CD4-positive, CD25-positive, alpha-beta regulatory T cell (primary cell): ENCODE measurements at regions not wholly inside any gene's neighbourhood (a gene's known extent, or its start where the extent isn't known, plus 50 kb on each side); places are given as distances from the start of the nearest gene placed in this dataset.

Source experiments
- ATAC-seq, 2 donors: fragments of 150-1000 bp; cut with Tn5 transposase; one replicate each; pipeline ENCODE4 v1.10.0; 2021; ENCODE audit warnings: low read depth in 2 of 2, moderate number of reproducible peaks in 2 of 2, moderate library complexity in 1 of 2
- DNase-seq, 3 donors: peaks; one replicate each; pipeline versions ENCODE4 v3.0.0 to v3.0.0-alpha.2; 2012 to 2022; ENCODE audit warnings: mixed read lengths in 1 of 3
- H3K27ac ChIP-seq: one replicate; pipeline ENCODE4 v1.7.0; 2013; ENCODE audit warnings: mild to moderate bottlenecking, low read length; ENCODE audit not compliant: insufficient read depth, poor library complexity, severe bottlenecking
- H3K27me3 ChIP-seq: one replicate; pipeline ENCODE4 v1.7.0; 2013; ENCODE audit warnings: low read length; ENCODE audit not compliant: control insufficient read depth, insufficient read depth
- H3K36me3 ChIP-seq: one replicate; pipeline ENCODE4 v1.7.0; 2013; ENCODE audit warnings: mild to moderate bottlenecking, low read length, moderate library complexity; ENCODE audit not compliant: control insufficient read depth, insufficient read depth
- H3K4me1 ChIP-seq: 2 replicates; pipeline ENCODE4 v1.7.0; 2013; ENCODE audit warnings: mild to moderate bottlenecking, low read length; ENCODE audit not compliant: insufficient read depth, control insufficient read depth, poor library complexity, severe bottlenecking
- H3K4me3 ChIP-seq: one replicate; pipeline ENCODE4 v1.7.0; 2013; ENCODE audit warnings: low read depth, mild to moderate bottlenecking, low read length, moderate library complexity
- H3K9me3 ChIP-seq, 2 experiments: 1 replicate in 1 of 2; 2 replicates in 1 of 2; pipeline ENCODE4 v1.7.0; 2013; ENCODE audit warnings: low read length in 2 of 2, mild to moderate bottlenecking in 1 of 2, moderate library complexity in 1 of 2; ENCODE audit not compliant: control insufficient read depth in 2 of 2
- H3K27ac Mint-ChIP-seq, 3 donors: one replicate each; pipeline ENCODE4 v1.8.0; 2020 to 2022; ENCODE audit warnings: mild to moderate bottlenecking in 3 of 3, mixed read lengths in 3 of 3, moderate library complexity in 2 of 3
- H3K27me3 Mint-ChIP-seq: one replicate; pipeline ENCODE4 v1.8.0; 2022; ENCODE audit warnings: mild to moderate bottlenecking, mixed read lengths
- H3K36me3 Mint-ChIP-seq: one replicate; pipeline ENCODE4 v1.8.0; 2020; ENCODE audit warnings: mixed read lengths
- H3K4me1 Mint-ChIP-seq, 4 donors: one replicate each; pipeline ENCODE4 v1.8.0; 2020 to 2022; ENCODE audit warnings: mixed read lengths in 4 of 4, mild to moderate bottlenecking in 1 of 4
- H3K4me3 Mint-ChIP-seq, 4 donors: one replicate each; pipeline ENCODE4 v1.8.0; 2020 to 2022; ENCODE audit warnings: mild to moderate bottlenecking in 4 of 4, mixed read lengths in 4 of 4, moderate library complexity in 3 of 4
- H3K9me3 Mint-ChIP-seq, 7 donors: one replicate each; pipeline ENCODE4 v1.8.0; 2020 to 2022; ENCODE audit warnings: mixed read lengths in 7 of 7, mild to moderate bottlenecking in 3 of 7, moderate library complexity in 2 of 7

GRCh38 chr1:78224246-78224785, 178.6 kb downstream of the GIPC2 start:
- H3K9me3 Mint-ChIP-seq = peaks cover 0 to 6% (median 0%) of the 10 kb centered on the region in 7 donors
- H3K36me3 Mint-ChIP-seq = no peaks in the 10 kb centered on the region
- Histone ChIP-seq H3K4me1 (no peaks in the 10 kb centered on the region), H3K27ac (no peak overlapping the region), H3K9me3 (no peaks in the 10 kb centered on the region), H3K36me3 (no peaks in the 10 kb centered on the region), H3K27me3 (peaks cover under 1% of the 10 kb centered on the region), H3K4me3 (no peak overlapping the region)
- no peaks in the 10 kb centered on the region for H3K4me1 Mint-ChIP-seq
- H3K4me3 Mint-ChIP-seq = no peak overlapping the region
- peaks cover 5% of the 10 kb centered on the region for H3K27me3 Mint-ChIP-seq
- H3K27ac Mint-ChIP-seq = no peak overlapping the region
- no peak for ATAC-seq
- DNase-seq = no peak

- Mint-ChIP-seq H3K4me3 (no peak overlapping the region), H3K36me3 (no peaks in the 10 kb centered on the region), H3K27me3 (peaks cover 5% of the 10 kb centered on the region), H3K9me3 (peaks cover 0 to 6% (median 0%) of the 10 kb centered on the region in 7 donors), H3K4me1 (no peaks in the 10 kb centered on the region), H3K27ac (no peak overlapping the region)
- no peaks in the 10 kb centered on the region for H3K9me3 ChIP-seq
- DNase-seq (no peak), ATAC-seq (no peak)
- H3K27ac ChIP-seq = no peak overlapping the region
- H3K36me3 ChIP-seq = no peaks in the 10 kb centered on the region
- H3K4me3 ChIP-seq = no peak overlapping the region
- no peaks in the 10 kb centered on the region for H3K4me1 ChIP-seq
- peaks cover 2% of the 10 kb centered on the region for H3K27me3 ChIP-seq
These were observed 179.2 kb downstream of the GIPC2 start for GRCh38 chr1:78224861-78225552.

DNA sequence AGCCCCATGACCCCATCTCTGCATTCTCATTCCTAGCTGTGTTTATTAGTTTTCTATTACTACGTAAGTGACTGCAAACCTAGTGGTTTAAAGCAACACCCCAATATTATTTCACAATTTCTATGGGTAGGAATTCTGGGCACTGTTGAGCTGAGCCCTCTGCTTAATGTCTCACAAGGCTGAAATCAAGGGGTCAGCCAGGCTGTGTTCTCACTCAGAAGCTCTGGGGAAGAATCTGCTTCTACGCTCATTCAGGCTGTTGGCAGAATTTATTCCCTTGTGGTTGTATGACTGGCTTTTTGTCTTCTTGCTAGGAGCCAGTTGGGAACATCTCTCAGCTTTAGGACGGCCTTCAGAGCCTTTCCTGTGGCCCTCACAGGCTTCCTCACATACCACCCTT, 181.0 kb downstream of the GIPC2 start:
- peaks cover 2% of the 10 kb centered on the region for H3K27me3 ChIP-seq
- ATAC-seq (no peak), DNase-seq (no peak)
- Mint-ChIP-seq H3K36me3 (no peaks in the 10 kb centered on the region), H3K27ac (no peak overlapping the region), H3K4me3 (no peak overlapping the region), H3K9me3 (peaks cover 0 to 3% (median 0%) of the 10 kb centered on the region in 7 donors), H3K4me1 (no peaks in the 10 kb centered on the region), H3K27me3 (peaks cover 5% of the 10 kb centered on the region)
- no peaks in the 10 kb centered on the region for H3K9me3 ChIP-seq
- H3K36me3 ChIP-seq = no peaks in the 10 kb centered on the region
- H3K4me3 ChIP-seq = no peak overlapping the region
- no peak overlapping the region for H3K27ac ChIP-seq
- H3K4me1 ChIP-seq = no peaks in the 10 kb centered on the region

- no peak overlapping the region for H3K4me3 Mint-ChIP-seq
- no peak for ATAC-seq
These were observed 182.2 kb downstream of the GIPC2 start for GRCh38 chr1:78227705-78228635.

DNA sequence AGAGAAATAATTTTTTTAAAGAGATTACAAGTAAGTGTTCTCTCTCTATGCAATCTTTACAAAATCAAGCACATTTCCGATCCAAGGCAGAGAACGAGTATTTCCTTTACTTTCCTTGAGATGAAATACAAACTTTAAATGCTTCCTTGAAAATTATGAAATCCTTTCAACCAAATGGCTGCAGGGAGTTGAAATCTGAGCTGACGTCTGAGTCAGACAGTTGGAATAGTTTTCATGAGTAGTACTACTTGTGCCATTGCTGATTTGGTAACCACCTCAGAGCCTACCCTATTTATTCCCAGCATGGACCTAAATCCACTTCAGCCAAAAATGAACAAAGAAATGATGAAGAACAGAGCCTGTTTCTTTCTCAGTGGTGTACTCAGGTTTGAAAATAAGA, 183.6 kb downstream of the GIPC2 start:
- H3K9me3 ChIP-seq = no peaks in the 10 kb centered on the region
- Mint-ChIP-seq H3K27me3 (peaks cover 5% of the 10 kb centered on the region), H3K9me3 (no peaks in the 10 kb centered on the region), H3K4me1 (no peaks in the 10 kb centered on the region), H3K36me3 (no peaks in the 10 kb centered on the region), H3K4me3 (no peak overlapping the region), H3K27ac (no peak overlapping the region)
- H3K27me3 ChIP-seq = peaks cover 2% of the 10 kb centered on the region
- no peak overlapping the region for H3K4me3 ChIP-seq
- no peaks in the 10 kb centered on the region for H3K36me3 ChIP-seq
- no peaks in the 10 kb centered on the region for H3K4me1 ChIP-seq
- no peak overlapping the region for H3K27ac ChIP-seq
- DNase-seq (no peak), ATAC-seq (no peak)

More at GRCh38 chr1:78227705-78228635, 182.2 kb downstream of the GIPC2 start:
- peaks cover 5% of the 10 kb centered on the region for H3K27me3 Mint-ChIP-seq
- peaks cover 2% of the 10 kb centered on the region for H3K27me3 ChIP-seq
- H3K9me3 Mint-ChIP-seq = no peaks in the 10 kb centered on the region
- H3K4me1 ChIP-seq = no peaks in the 10 kb centered on the region
- no peaks in the 10 kb centered on the region for H3K4me1 Mint-ChIP-seq
- H3K36me3 Mint-ChIP-seq = no peaks in the 10 kb centered on the region
- no peaks in the 10 kb centered on the region for H3K9me3 ChIP-seq
- H3K36me3 ChIP-seq = no peaks in the 10 kb centered on the region
- no peak overlapping the region for H3K4me3 ChIP-seq
- no peak overlapping the region for H3K27ac Mint-ChIP-seq
- DNase-seq = no peak
- H3K27ac ChIP-seq = no peak overlapping the region

DNA sequence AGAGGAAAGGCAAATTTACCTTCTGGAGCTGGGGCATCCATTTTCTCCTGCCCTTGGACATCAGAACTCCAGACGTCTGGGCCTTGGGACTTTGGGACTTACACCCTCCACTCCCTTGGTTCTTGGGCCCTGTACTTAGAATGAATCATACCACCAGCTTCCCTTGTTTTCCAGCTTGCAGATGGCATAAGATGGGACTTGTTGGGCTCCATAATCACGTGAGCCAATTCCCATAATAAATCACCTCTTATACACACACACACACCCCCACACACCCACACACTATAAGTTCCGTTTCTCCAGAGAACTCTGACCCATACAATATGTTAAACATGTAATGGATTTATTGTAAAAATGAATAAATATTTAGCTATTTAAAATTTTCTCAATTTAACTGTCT, 185.7 kb downstream of the GIPC2 start:
- no peak overlapping the region for H3K4me3 Mint-ChIP-seq
- H3K27ac Mint-ChIP-seq = no peak overlapping the region
- peaks cover 5% of the 10 kb centered on the region for H3K27me3 Mint-ChIP-seq
- H3K9me3 Mint-ChIP-seq = no peaks in the 10 kb centered on the region
- ATAC-seq = no peak
- peaks cover 2% of the 10 kb centered on the region for H3K27me3 ChIP-seq
- H3K36me3 ChIP-seq = no peaks in the 10 kb centered on the region
- H3K9me3 ChIP-seq = no peaks in the 10 kb centered on the region
- DNase-seq = no peak
- no peaks in the 10 kb centered on the region for H3K4me1 Mint-ChIP-seq
- H3K27ac ChIP-seq = no peak overlapping the region
- H3K4me1 ChIP-seq = no peaks in the 10 kb centered on the region
- H3K36me3 Mint-ChIP-seq = no peaks in the 10 kb centered on the region
- no peak overlapping the region for H3K4me3 ChIP-seq

DNA sequence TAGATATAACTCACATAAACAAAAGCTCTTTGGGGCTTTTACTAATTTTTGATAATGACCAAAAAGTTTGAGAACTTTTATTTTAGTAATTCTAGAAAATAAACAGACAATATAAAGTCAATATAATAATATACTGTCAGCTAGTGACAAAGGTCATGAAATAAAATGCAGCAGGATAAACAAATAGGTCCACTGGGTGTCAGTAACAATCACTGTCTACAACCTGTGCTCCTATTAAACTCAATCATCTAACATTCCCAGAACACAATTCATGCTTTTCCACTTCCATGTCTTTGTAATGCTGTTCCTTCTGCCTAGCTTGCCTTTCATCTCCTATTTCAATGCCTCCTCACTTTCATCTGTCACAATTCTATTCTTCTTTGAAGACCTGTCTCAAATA, 186.1 kb downstream of the GIPC2 start:
- DNase-seq (no peak), ATAC-seq (no peak)
- peaks cover 4% of the 10 kb centered on the region for H3K27me3 Mint-ChIP-seq
- Histone ChIP-seq H3K27ac (no peak overlapping the region), H3K27me3 (peaks cover 2% of the 10 kb centered on the region), H3K4me1 (no peaks in the 10 kb centered on the region), H3K36me3 (no peaks in the 10 kb centered on the region), H3K4me3 (no peak overlapping the region), H3K9me3 (no peaks in the 10 kb centered on the region)
- no peak overlapping the region for H3K4me3 Mint-ChIP-seq
- H3K9me3 Mint-ChIP-seq = peaks cover 0 to 2% (median 0%) of the 10 kb centered on the region in 7 donors
- H3K27ac Mint-ChIP-seq = no peak overlapping the region
- H3K4me1 Mint-ChIP-seq = no peaks in the 10 kb centered on the region
- no peaks in the 10 kb centered on the region for H3K36me3 Mint-ChIP-seq
